ENCODE measurements at regions not wholly inside any gene's neighbourhood (a gene's known extent, or its start where the extent isn't known, plus 50 kb on each side); places are given as distances from the start of the nearest gene placed in this dataset.

GRCh38 chr2:52968043-52968442 is 799.6 kb upstream of the CHAC2 start:
- no peak for FAIRE-seq
- H3K4me3 ChIP-seq, result no peak overlapping the region
- ATAC-seq, result no peak
- CTCF ChIA-PET, result no interaction called here
- 46% methylated on average over 1 of the region's 1 CpG for WGBS (ENCODE audit: missing lambda C conversion rate)
- TF ChIP-seq, protein P1, sequence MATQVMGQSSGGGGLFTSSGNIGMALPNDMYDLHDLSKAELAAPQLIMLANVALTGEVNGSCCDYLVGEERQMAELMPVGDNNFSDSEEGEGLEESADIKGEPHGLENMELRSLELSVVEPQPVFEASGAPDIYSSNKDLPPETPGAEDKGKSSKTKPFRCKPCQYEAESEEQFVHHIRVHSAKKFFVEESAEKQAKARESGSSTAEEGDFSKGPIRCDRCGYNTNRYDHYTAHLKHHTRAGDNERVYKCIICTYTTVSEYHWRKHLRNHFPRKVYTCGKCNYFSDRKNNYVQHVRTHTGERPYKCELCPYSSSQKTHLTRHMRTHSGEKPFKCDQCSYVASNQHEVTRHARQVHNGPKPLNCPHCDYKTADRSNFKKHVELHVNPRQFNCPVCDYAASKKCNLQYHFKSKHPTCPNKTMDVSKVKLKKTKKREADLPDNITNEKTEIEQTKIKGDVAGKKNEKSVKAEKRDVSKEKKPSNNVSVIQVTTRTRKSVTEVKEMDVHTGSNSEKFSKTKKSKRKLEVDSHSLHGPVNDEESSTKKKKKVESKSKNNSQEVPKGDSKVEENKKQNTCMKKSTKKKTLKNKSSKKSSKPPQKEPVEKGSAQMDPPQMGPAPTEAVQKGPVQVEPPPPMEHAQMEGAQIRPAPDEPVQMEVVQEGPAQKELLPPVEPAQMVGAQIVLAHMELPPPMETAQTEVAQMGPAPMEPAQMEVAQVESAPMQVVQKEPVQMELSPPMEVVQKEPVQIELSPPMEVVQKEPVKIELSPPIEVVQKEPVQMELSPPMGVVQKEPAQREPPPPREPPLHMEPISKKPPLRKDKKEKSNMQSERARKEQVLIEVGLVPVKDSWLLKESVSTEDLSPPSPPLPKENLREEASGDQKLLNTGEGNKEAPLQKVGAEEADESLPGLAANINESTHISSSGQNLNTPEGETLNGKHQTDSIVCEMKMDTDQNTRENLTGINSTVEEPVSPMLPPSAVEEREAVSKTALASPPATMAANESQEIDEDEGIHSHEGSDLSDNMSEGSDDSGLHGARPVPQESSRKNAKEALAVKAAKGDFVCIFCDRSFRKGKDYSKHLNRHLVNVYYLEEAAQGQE (IDR thresholded peaks at IDR 0.05), result no peak
- TF ChIP-seq FOSL2 (IDR thresholded peaks at IDR 0.05) (no peak), FOSL2 (CRISPR knock-in tag; IDR thresholded peaks at IDR 0.05) (no peak), POLR2AphosphoS2 (conservative IDR thresholded peaks at IDR 0.05; ENCODE audit: low read length) (no peak), CBX8 (IDR thresholded peaks at IDR 0.05) (no peak), JUNB (IDR thresholded peaks at IDR 0.05) (no peak), CTCF (IDR thresholded peaks at IDR 0.05) (no peak), SMC3 (IDR thresholded peaks at IDR 0.05) (no peak), HOXB13 (CRISPR knock-in tag; IDR thresholded peaks at IDR 0.05; ENCODE audit: low read depth) (no peak)
- TF ChIP-seq, protein P2, sequence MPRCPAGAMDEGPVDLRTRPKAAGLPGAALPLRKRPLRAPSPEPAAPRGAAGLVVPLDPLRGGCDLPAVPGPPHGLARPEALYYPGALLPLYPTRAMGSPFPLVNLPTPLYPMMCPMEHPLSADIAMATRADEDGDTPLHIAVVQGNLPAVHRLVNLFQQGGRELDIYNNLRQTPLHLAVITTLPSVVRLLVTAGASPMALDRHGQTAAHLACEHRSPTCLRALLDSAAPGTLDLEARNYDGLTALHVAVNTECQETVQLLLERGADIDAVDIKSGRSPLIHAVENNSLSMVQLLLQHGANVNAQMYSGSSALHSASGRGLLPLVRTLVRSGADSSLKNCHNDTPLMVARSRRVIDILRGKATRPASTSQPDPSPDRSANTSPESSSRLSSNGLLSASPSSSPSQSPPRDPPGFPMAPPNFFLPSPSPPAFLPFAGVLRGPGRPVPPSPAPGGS (IDR thresholded peaks at IDR 0.05), result no peak
- no peaks in the 10 kb centered on the region for H3K4me1 ChIP-seq
- H3K9me3 ChIP-seq, result no peaks in the 10 kb centered on the region
- no peak for DNase-seq (ENCODE audit: low read depth in 1 of 2, low spot score in 1 of 2)
- H3K27ac ChIP-seq, result no peak overlapping the region
- POLR2A ChIA-PET, result no interaction called here
- no peak overlapping the region for H3K4me2 ChIP-seq

GRCh38 chr2:52964916-52965530 is 802.6 kb upstream of the CHAC2 start:
- no peak overlapping the region for H3K4me3 ChIP-seq
- no peaks in the 10 kb centered on the region for H3K4me1 ChIP-seq
- no peak for DNase-seq (ENCODE audit: low read depth in 1 of 2, low spot score in 1 of 2)
- POLR2A ChIA-PET, result no interaction called here
- TF ChIP-seq RAD21 (conservative IDR thresholded peaks at IDR 0.05 in 1 of 2, IDR thresholded peaks at IDR 0.05 in 1 of 2) (no peak), FOSB (CRISPR knock-in tag; IDR thresholded peaks at IDR 0.05) (no peak), HES2 (IDR thresholded peaks at IDR 0.05) (no peak), CEBPB (IDR thresholded peaks at IDR 0.05) (0 out of 4 replicates have a peak, but pooled peaks of 1 of the 2 experiments have one; percentile 11), TFCP2L1 (CRISPR knock-in tag; IDR thresholded peaks at IDR 0.05) (no peak), NFE2L2 (conservative IDR thresholded peaks at IDR 0.05; ENCODE audit: low read length) (no peak), TP53 (CRISPR knock-in tag; IDR thresholded peaks at IDR 0.05) (no peak), JUNB (IDR thresholded peaks at IDR 0.05) (no peak)
- no peak for FAIRE-seq
- no peak overlapping the region for H3K4me2 ChIP-seq
- CTCF ChIA-PET, result no interaction called here
- no peak overlapping the region for H3K27ac ChIP-seq
- ATAC-seq, result no peak
- 10% methylated on average over 4 of the region's 4 CpGs for WGBS (ENCODE audit: missing lambda C conversion rate)
- no peaks in the 10 kb centered on the region for H3K9me3 ChIP-seq

GRCh38 chr2:52961403-52961802 is 806.2 kb upstream of the CHAC2 start:
- ChIA-PET POLR2A (no interaction called here), CTCF (interaction anchor here (1.1 to 1.3 kb wide), 2 partner anchors 9 to 15 kb away, joined by 3 to 5 read pairs; no protein-coding TSS in a partner anchor)
- DNase-seq (ENCODE audit: low read depth in 1 of 2, low spot score in 1 of 2) (no peak), FAIRE-seq (no peak), ATAC-seq (no peak)
- Histone ChIP-seq H3K4me3 (no peak overlapping the region), H3K27ac (no peak overlapping the region), H3K4me2 (no peak overlapping the region), H3K4me1 (no peaks in the 10 kb centered on the region), H3K9me3 (no peaks in the 10 kb centered on the region)
- TF ChIP-seq SREBF2 (IDR thresholded peaks at IDR 0.05) (no peak), TP53 (CRISPR knock-in tag; IDR thresholded peaks at IDR 0.05) (no peak), ZSCAN20 (CRISPR knock-in tag; IDR thresholded peaks at IDR 0.05) (no peak), HDAC2 (IDR thresholded peaks at IDR 0.05) (no peak), KDM5A (IDR thresholded peaks at IDR 0.05) (no peak), ZFP36 (IDR thresholded peaks at IDR 0.05; ENCODE audit: borderline replicate concordance, partially characterized antibody) (no peak), TFCP2L1 (CRISPR knock-in tag; IDR thresholded peaks at IDR 0.05) (no peak), ZNF302 (CRISPR knock-in tag; IDR thresholded peaks at IDR 0.05) (no peak)
- TF ChIP-seq, protein P3, sequence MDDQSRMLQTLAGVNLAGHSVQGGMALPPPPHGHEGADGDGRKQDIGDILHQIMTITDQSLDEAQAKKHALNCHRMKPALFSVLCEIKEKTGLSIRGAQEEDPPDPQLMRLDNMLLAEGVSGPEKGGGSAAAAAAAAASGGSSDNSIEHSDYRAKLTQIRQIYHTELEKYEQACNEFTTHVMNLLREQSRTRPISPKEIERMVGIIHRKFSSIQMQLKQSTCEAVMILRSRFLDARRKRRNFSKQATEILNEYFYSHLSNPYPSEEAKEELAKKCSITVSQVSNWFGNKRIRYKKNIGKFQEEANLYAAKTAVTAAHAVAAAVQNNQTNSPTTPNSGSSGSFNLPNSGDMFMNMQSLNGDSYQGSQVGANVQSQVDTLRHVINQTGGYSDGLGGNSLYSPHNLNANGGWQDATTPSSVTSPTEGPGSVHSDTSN (IDR thresholded peaks at IDR 0.05), result no peak

All from A549 (cell line).